NB4 (cell line): ENCODE measurements at regions not wholly inside any gene's neighbourhood (a gene's known extent, or its start where the extent isn't known, plus 50 kb on each side); places are given as distances from the start of the nearest gene placed in this dataset.

Experiments
- CTCF ChIP-seq: IDR thresholded peaks from one replicate; pipeline ENCODE4 v1.5.1; 2012; ENCODE audit warnings: low read depth, low read length
- POLR2A ChIP-seq: IDR thresholded peaks from 2 replicates; pipeline ENCODE4 v1.6.1; 2011; ENCODE audit warnings: mild to moderate bottlenecking; ENCODE audit not compliant: insufficient read length; ENCODE audit errors: extremely low read depth

GRCh38 chr9:115249488-115249887 is 131.5 kb upstream of the TNC start:
- TF ChIP-seq CTCF (no peak), POLR2A (no peak)
